Mammary epithelial cell (primary cell): ENCODE measurements at regions not wholly inside any gene's neighbourhood (a gene's known extent, or its start where the extent isn't known, plus 50 kb on each side); places are given as distances from the start of the nearest gene placed in this dataset.

ENCODE experiments used
- CTCF ChIP-seq, 2 donors: IDR thresholded peaks in 1 of 2; conservative IDR thresholded peaks in 1 of 2; 2 replicates each; pipeline ENCODE4 v1.5.1; 2011 to 2012; ENCODE audit warnings: inconsistent platforms in 2 of 2, low read length in 2 of 2, mild to moderate bottlenecking in 2 of 2, control low read depth in 1 of 2, low read depth in 1 of 2; ENCODE audit not compliant: insufficient read depth in 1 of 2; ENCODE audit errors: extremely low read depth in 1 of 2
- EZH2 ChIP-seq: IDR thresholded peaks from 2 replicates; pipeline ENCODE4 v1.6.1; 2012; ENCODE audit warnings: low read length, inconsistent platforms, borderline replicate concordance

- TF ChIP-seq CTCF (conservative IDR thresholded peaks at IDR 0.05 in 1 of 2, IDR thresholded peaks at IDR 0.05 in 1 of 2; ENCODE audit: extremely low read depth in 1 of 2, insufficient read depth in 1 of 2, low read depth in 1 of 2, low read length in 2 of 2) (no peak), EZH2 (no peak)
Measured at GRCh38 chr11:69386594-69387408, 92.8 kb downstream of the MYEOV start.
